Bronchial epithelial cell (primary cell): ENCODE measurements at regions not wholly inside any gene's neighbourhood (a gene's known extent, or its start where the extent isn't known, plus 50 kb on each side); places are given as distances from the start of the nearest gene placed in this dataset.

ENCODE experiments used
- DNase-seq: peaks from one replicate; pipeline ENCODE4 v3.0.0-alpha.2; 2010; ENCODE audit warnings: low read depth
- FAIRE-seq: peaks from 2 replicates; lab custom pipeline; 2011; peaks lifted over from hg19 to GRCh38; lab: Jason Lieb, UNC
- H3K27me3 ChIP-seq: 2 replicates; pipeline ENCODE4 v1.5.1; 2011; ENCODE audit warnings: low read length; ENCODE audit not compliant: control insufficient read depth, insufficient read depth
- H3K36me3 ChIP-seq: 2 replicates; pipeline ENCODE4 v1.5.1; 2011; ENCODE audit warnings: low read length; ENCODE audit not compliant: control insufficient read depth, insufficient read depth
- H3K4me3 ChIP-seq: 2 replicates; pipeline ENCODE4 v1.5.1; 2011; ENCODE audit warnings: mild to moderate bottlenecking, low read depth, low read length, control low read depth
- TF ChIP-seq, protein P1 (sequence below): IDR thresholded peaks from 2 replicates; pipeline ENCODE4 v1.5.1; 2011; ENCODE audit warnings: mild to moderate bottlenecking, moderate library complexity, low read length, control low read depth, inconsistent platforms; ENCODE audit not compliant: insufficient read depth, severe bottlenecking

DNA sequence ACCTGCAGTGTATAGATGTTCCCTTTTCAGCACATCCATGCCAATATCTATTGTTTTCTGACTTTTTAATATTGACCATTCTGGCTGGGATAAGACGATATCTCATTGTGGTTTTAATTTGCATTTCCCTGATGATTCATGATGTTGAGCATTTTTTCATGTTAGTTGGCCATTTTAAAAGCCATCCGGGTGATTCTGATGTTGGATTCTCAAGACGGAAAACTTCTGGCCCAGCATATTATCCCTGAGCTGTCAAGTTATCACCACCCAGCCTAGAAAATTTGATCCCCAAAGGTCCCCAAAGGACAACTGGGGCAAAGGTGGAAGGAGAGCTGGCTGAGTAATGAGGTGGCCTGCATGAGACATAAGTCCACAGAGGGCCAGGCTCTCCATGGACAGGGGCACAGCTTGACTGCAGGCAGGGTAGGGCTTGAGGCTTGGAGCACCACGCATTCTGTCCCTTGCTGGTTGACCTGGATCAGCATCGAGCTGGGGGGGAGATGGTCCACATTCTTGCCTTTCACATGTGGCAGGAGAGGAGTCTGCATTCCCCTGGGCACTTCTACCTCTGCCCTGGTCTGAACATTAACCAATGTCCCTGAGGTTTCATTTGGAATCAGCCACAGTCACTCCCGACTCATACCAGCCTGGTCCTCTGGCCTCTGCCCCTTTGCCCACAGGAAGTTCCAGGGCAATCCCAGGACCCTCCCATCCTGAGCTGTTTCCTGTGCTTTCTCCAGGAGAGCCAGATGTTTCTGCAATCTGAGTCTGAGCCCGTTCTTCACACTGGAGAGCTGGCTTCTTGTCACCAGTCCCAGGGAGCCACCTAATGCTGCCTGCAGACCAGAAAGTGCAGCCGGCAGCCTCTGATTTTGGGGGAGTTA lies 69.2 kb downstream of the ISG20 start:
- DNase-seq, result no peak
- H3K4me3 ChIP-seq, result no peak overlapping the region
- no peak for FAIRE-seq
- TF ChIP-seq, protein P1, sequence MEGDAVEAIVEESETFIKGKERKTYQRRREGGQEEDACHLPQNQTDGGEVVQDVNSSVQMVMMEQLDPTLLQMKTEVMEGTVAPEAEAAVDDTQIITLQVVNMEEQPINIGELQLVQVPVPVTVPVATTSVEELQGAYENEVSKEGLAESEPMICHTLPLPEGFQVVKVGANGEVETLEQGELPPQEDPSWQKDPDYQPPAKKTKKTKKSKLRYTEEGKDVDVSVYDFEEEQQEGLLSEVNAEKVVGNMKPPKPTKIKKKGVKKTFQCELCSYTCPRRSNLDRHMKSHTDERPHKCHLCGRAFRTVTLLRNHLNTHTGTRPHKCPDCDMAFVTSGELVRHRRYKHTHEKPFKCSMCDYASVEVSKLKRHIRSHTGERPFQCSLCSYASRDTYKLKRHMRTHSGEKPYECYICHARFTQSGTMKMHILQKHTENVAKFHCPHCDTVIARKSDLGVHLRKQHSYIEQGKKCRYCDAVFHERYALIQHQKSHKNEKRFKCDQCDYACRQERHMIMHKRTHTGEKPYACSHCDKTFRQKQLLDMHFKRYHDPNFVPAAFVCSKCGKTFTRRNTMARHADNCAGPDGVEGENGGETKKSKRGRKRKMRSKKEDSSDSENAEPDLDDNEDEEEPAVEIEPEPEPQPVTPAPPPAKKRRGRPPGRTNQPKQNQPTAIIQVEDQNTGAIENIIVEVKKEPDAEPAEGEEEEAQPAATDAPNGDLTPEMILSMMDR, result no peak
- peaks cover 2% of the 10 kb centered on the region for H3K27me3 ChIP-seq
- no peaks in the 10 kb centered on the region for H3K36me3 ChIP-seq

DNA sequence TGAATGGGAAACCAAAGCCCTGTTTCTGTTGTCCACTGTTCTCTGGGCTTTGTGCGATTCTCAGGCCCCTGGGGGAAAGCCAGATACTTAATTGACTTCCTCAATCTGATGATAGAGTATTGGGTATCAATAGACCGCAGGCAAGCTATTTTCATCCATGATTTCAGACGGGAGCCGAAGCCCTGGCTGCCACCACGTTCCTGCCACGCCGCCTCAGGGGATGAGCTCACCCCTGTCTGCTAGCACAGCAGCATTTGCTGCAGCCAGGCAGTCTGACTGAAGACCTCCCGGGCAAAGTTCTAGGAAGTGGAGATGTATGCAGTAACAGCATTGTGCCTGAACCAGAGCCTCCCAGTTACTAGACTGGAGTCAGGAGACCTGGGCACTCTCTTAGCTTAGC lies 69.8 kb downstream of the ISG20 start:
- Histone ChIP-seq H3K4me3 (no peak overlapping the region), H3K36me3 (no peaks in the 10 kb centered on the region), H3K27me3 (peaks cover 2% of the 10 kb centered on the region)
- FAIRE-seq (no peak), DNase-seq (no peak)
- TF ChIP-seq, protein P1, result no peak

DNA sequence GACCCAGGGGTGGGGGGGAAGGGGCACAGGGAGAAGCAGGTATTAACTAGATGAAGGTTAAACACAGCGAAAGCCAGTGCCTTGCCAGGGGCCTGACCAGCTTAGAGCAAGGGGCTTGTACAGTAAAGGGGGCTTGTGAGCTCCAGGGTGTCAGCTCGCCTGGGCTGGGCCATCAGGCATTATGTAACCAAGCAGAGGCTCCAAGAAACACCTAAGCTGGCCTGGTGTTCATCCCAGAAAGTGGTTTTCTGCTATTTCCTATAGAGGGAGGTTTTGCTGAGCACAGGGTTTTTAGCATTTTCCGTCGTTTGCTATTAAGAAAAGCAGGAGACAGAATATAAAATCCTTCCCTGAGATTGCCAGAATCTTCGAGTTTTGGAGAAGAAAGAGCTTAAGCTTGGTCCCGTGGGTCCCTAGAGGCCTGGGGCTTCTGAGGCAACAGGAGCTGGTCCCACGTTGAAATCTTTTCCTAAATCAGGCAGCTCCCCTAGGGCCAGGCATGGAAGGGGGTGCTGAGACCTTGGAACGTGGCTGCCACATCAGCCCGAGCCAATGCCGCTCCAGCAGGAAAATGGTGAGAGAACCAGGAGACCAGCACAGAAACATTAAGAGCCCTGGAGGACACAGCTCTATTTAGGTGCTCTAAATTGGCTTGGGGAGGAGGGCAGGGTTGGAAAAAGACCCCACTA lies 71.4 kb downstream of the ISG20 start:
- TF ChIP-seq, protein P1, result no peak
- H3K27me3 ChIP-seq, result peaks cover 2% of the 10 kb centered on the region
- DNase-seq, result no peak
- H3K4me3 ChIP-seq, result no peak overlapping the region
- FAIRE-seq, result no peak
- H3K36me3 ChIP-seq, result no peaks in the 10 kb centered on the region

DNA sequence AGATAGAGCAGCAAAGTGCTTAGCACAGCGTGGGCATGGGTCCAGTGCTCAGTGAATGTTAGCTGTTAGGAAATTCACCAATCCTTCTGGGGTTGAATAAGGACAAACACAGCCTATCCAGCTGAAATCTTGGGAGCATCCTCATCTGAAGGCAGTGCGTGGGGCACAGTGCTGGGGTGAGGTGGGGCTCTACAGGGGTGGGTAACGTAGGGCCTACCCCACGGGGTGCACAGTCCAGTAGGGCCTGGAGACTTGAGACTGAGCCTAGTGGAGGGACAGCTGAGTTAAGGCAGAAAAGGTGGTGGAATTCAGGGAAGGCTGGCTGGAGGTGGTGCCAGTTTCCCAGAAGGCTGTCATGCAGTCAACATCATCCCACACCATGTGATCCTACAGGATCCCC lies 73.0 kb downstream of the ISG20 start:
- Histone ChIP-seq H3K4me3 (no peak overlapping the region), H3K36me3 (no peaks in the 10 kb centered on the region), H3K27me3 (peaks cover 2% of the 10 kb centered on the region)
- DNase-seq (no peak), FAIRE-seq (no peak)
- TF ChIP-seq, protein P1, result no peak

DNA sequence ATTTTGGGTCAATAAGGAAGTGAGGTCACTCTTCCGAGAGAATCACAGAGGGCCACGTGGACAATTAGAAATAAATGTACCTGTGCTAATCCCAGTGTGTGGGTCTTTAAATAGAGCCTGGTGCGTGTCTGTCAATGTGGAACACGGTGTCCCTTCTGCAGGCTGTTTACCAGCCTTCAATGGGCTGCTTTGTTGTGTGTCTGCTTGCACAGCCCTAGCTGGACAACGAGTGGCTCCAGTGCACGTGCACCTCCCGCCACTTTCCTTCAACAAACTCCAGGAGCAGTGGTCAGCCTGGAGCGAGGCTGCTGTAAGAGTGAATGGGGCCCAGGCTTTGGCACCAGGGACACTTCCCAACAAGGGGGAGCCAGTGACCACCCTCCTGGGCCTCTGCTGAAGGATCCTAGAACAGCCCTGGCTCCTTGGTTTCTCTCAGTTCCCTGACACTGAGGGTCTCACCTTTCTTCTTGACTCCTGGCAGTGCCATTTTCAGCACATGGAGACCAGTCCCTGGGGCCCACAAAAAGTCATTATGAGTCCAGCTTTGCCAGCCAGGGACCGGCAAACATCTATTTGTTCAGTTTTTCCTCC lies 76.1 kb downstream of the ISG20 start:
- FAIRE-seq (no peak), DNase-seq (no peak)
- H3K27me3 ChIP-seq, result no peaks in the 10 kb centered on the region
- H3K36me3 ChIP-seq, result no peaks in the 10 kb centered on the region
- no peak overlapping the region for H3K4me3 ChIP-seq
- TF ChIP-seq, protein P1, result no peak
